GM23338 (cell line): ENCODE measurements at regions not wholly inside any gene's neighbourhood (a gene's known extent, or its start where the extent isn't known, plus 50 kb on each side); places are given as distances from the start of the nearest gene placed in this dataset.
A peak's percentile ranks its signal among the peaks of the same experiment; 100 is the strongest.

ENCODE experiments used
- ATAC-seq: fragments of 200-7000 bp; cut with Tn5 transposase; 3 replicates; pipeline ENCODE4 v1.9.1; 2020
- DNase-seq: peaks from one replicate; pipeline ENCODE4 v3.0.0-alpha.2; 2015; ENCODE audit warnings: low spot score
- H2AFZ ChIP-seq: fragments of 200-600 bp; sonication (generic); 2 replicates; pipeline ENCODE4 v1.8.0; 2016; ENCODE audit warnings: antibody characterized with exemption, mild to moderate bottlenecking, moderate library complexity
- H3F3A ChIP-seq: fragments of 200-600 bp; sonication (generic); replicated peaks from 2 replicates; pipeline ENCODE4 v1.8.0; 2017; ENCODE audit warnings: antibody characterized with exemption, mixed run types, low read depth
- H3K27ac ChIP-seq: fragments of 200-600 bp; sonication (generic); 2 replicates; pipeline ENCODE4 v1.6.1; 2016; ENCODE audit warnings: low read depth
- H3K27me3 ChIP-seq: fragments of 200-600 bp; sonication (generic); 2 replicates; pipeline ENCODE4 v1.8.0; 2016; ENCODE audit warnings: mild to moderate bottlenecking, mixed run types, moderate library complexity; ENCODE audit not compliant: insufficient read depth
- H3K36me3 ChIP-seq: fragments of 200-600 bp; sonication (generic); 2 replicates; pipeline ENCODE4 v1.8.0; 2016; ENCODE audit warnings: mild to moderate bottlenecking; ENCODE audit not compliant: insufficient read depth
- H3K4me1 ChIP-seq: fragments of 200-600 bp; sonication (generic); 2 replicates; pipeline ENCODE4 v1.8.0; 2016; ENCODE audit warnings: mild to moderate bottlenecking, moderate library complexity; ENCODE audit not compliant: insufficient read depth
- H3K4me2 ChIP-seq: fragments of 200-600 bp; sonication (generic); 2 replicates; pipeline ENCODE4 v1.7.1; 2017; ENCODE audit warnings: mixed run types
- H3K4me3 ChIP-seq: fragments of 200-600 bp; sonication (generic); 2 replicates; pipeline ENCODE4 v1.6.1; 2016; ENCODE audit warnings: mixed run types
- H3K79me2 ChIP-seq: fragments of 200-600 bp; sonication (generic); replicated peaks from 2 replicates; pipeline ENCODE4 v1.8.0; 2017; ENCODE audit warnings: mild to moderate bottlenecking; ENCODE audit not compliant: insufficient read depth
- H3K9me2 ChIP-seq: fragments of 200-600 bp; sonication (generic); 2 replicates; pipeline ENCODE4 v1.8.0; 2017; ENCODE audit not compliant: insufficient read depth
- H4K20me1 ChIP-seq: fragments of 200-600 bp; sonication (generic); replicated peaks from 2 replicates; pipeline ENCODE4 v1.8.0; 2017; ENCODE audit warnings: mild to moderate bottlenecking; ENCODE audit not compliant: insufficient read depth
- H3K27ac Mint-ChIP-seq: 2 replicates; pipeline ENCODE4 v1.8.0; 2020; ENCODE audit warnings: inconsistent platforms, mild to moderate bottlenecking, moderate library complexity, mixed read lengths
- H3K27me3 Mint-ChIP-seq: 3 replicates; pipeline ENCODE4 v1.8.0; 2022; ENCODE audit warnings: low read depth, mild to moderate bottlenecking, moderate library complexity, mixed read lengths, inconsistent platforms; ENCODE audit not compliant: insufficient read depth, poor library complexity
- H3K36me3 Mint-ChIP-seq: 3 replicates; pipeline ENCODE4 v1.8.0; 2021; ENCODE audit warnings: low read depth, mild to moderate bottlenecking, inconsistent platforms, moderate library complexity, mixed read lengths
- H3K4me1 Mint-ChIP-seq: 3 replicates; pipeline ENCODE4 v1.8.0; 2020; ENCODE audit warnings: mild to moderate bottlenecking, inconsistent platforms, mixed read lengths
- H3K4me3 Mint-ChIP-seq: 3 replicates; pipeline ENCODE4 v1.8.0; 2021; ENCODE audit warnings: moderate library complexity, mild to moderate bottlenecking, inconsistent platforms, mixed read lengths
- H3K9me3 Mint-ChIP-seq: 3 replicates; pipeline ENCODE4 v1.8.0; 2020; ENCODE audit warnings: moderate library complexity, mild to moderate bottlenecking, inconsistent platforms, mixed read lengths
- EZH2 ChIP-seq: fragments of 200-600 bp; sonication (generic); IDR thresholded peaks from one replicate; pipeline ENCODE4 v1.8.0; 2017; ENCODE audit warnings: antibody characterized with exemption, mild to moderate bottlenecking, low read depth; ENCODE audit not compliant: unreplicated experiment
- JUNB ChIP-seq: IDR thresholded peaks from one replicate; pipeline ENCODE4 v1.6.1; 2016; ENCODE audit warnings: antibody characterized with exemption; ENCODE audit not compliant: unreplicated experiment
- NANOG ChIP-seq: IDR thresholded peaks from 2 replicates; pipeline ENCODE4 v1.6.1; 2016; ENCODE audit warnings: antibody characterized with exemption, borderline replicate concordance
- POLR2AphosphoS5 ChIP-seq: IDR thresholded peaks from 2 replicates; pipeline ENCODE4 v1.6.1; 2016; ENCODE audit warnings: antibody characterized with exemption, low read depth
- REST ChIP-seq: IDR thresholded peaks from one replicate; pipeline ENCODE4 v1.6.1; 2018; ENCODE audit warnings: antibody characterized with exemption; ENCODE audit not compliant: unreplicated experiment
- STAT1 ChIP-seq: IDR thresholded peaks from one replicate; pipeline ENCODE4 v1.6.1; 2016; ENCODE audit warnings: antibody characterized with exemption; ENCODE audit not compliant: unreplicated experiment
- ZNF331 ChIP-seq: fragments of 250-450 bp; sonication (Bioruptor Pico); IDR thresholded peaks from 2 replicates; pipeline ENCODE4 v1.5.0; 2020; ENCODE audit warnings: low read depth, mild to moderate bottlenecking, moderate library complexity
- ZNF462 ChIP-seq: fragments of 250-450 bp; sonication (Bioruptor Pico); IDR thresholded peaks from 2 replicates; pipeline ENCODE4 v1.5.0; 2020; ENCODE audit warnings: mild to moderate bottlenecking, moderate library complexity

- H3K36me3 Mint-ChIP-seq = no peaks in the 10 kb centered on the region
- 0 out of 2 replicates have a peak overlapping the region, but pooled peaks have one; percentile 22 for H3K27ac Mint-ChIP-seq
- no peaks in the 10 kb centered on the region for H3F3A ChIP-seq
- H3K4me2 ChIP-seq = no peak overlapping the region
- no peak overlapping the region for H3K4me3 Mint-ChIP-seq
- peaks cover 6% of the 10 kb centered on the region; the same call in 1 of the 2 replicates for H3K4me1 ChIP-seq
- no peak overlapping the region; the same call in 1 of the 2 replicates for H2AFZ ChIP-seq
- no peaks in the 10 kb centered on the region for H4K20me1 ChIP-seq
- H3K4me3 ChIP-seq = no peak overlapping the region
- no peaks in the 10 kb centered on the region for H3K79me2 ChIP-seq
- peaks cover 3% of the 10 kb centered on the region; the same call in 1 of the 3 replicates for H3K4me1 Mint-ChIP-seq
- H3K27ac ChIP-seq = no peak overlapping the region
- no peaks in the 10 kb centered on the region for H3K36me3 ChIP-seq
- TF ChIP-seq REST = no peak
- peaks cover 5% of the 10 kb centered on the region; the same call in 1 of the 2 replicates for H3K9me2 ChIP-seq
- H3K27me3 Mint-ChIP-seq = no peaks in the 10 kb centered on the region
- ATAC-seq = no peak
- no peaks in the 10 kb centered on the region for H3K9me3 Mint-ChIP-seq
- no peak for DNase-seq
- no peaks in the 10 kb centered on the region for H3K27me3 ChIP-seq
These were observed 101.1 kb upstream of the ZC3H11B start for GRCh38 chr1:219713981-219714381.

GRCh38 chr1:219712506-219712905 lies 99.6 kb upstream of the ZC3H11B start:
- Histone ChIP-seq H3K27me3 (no peaks in the 10 kb centered on the region), H3K27ac (no peak overlapping the region)
- no peak for TF ChIP-seq ZNF331 (CRISPR knock-in tag)
- no peak for TF ChIP-seq JUNB
- TF ChIP-seq REST = no peak
- TF ChIP-seq NANOG = no peak
- TF ChIP-seq ZNF462 (CRISPR knock-in tag) = no peak
- TF ChIP-seq EZH2 = no peak
- TF ChIP-seq POLR2AphosphoS5 = no peak
- no peak for TF ChIP-seq STAT1

More at GRCh38 chr1:219712506-219712905, 99.6 kb upstream of the ZC3H11B start:
- Mint-ChIP-seq H3K4me3 (no peak overlapping the region), H3K4me1 (peaks cover 3% of the 10 kb centered on the region; the same call in 1 of the 3 replicates), H3K36me3 (no peaks in the 10 kb centered on the region), H3K27ac (no peak overlapping the region), H3K27me3 (no peaks in the 10 kb centered on the region), H3K9me3 (no peaks in the 10 kb centered on the region)
- no peak overlapping the region for H3K4me3 ChIP-seq
- H3K4me2 ChIP-seq = no peak overlapping the region
- peaks cover 6% of the 10 kb centered on the region; the same call in 1 of the 2 replicates for H3K4me1 ChIP-seq
- DNase-seq (no peak), ATAC-seq (no peak)
- no peak overlapping the region; the same call in 1 of the 2 replicates for H2AFZ ChIP-seq
- H3F3A ChIP-seq = no peaks in the 10 kb centered on the region
- H4K20me1 ChIP-seq = no peaks in the 10 kb centered on the region
- H3K9me2 ChIP-seq = peaks cover 5% of the 10 kb centered on the region; the same call in 1 of the 2 replicates
- H3K79me2 ChIP-seq = no peaks in the 10 kb centered on the region
- H3K36me3 ChIP-seq = no peaks in the 10 kb centered on the region
